ENCODE measurements at regions not wholly inside any gene's neighbourhood (a gene's known extent, or its start where the extent isn't known, plus 50 kb on each side); places are given as distances from the start of the nearest gene placed in this dataset.

- FAIRE-seq (no peak), DNase-seq (no peak)
- Histone ChIP-seq H3K9me3 (ENCODE audit: control insufficient read depth in 2 of 2, insufficient read depth in 1 of 2, low read depth in 1 of 2, low read length in 1 of 2) (no peaks in the 10 kb centered on the region), H3K36me3 (ENCODE audit: control insufficient read depth in 3 of 3, insufficient read depth in 2 of 3, low read depth in 1 of 3, low read length in 3 of 3) (no peaks in the 10 kb centered on the region), H3K4me3 (ENCODE audit: low read depth in 1 of 3, low read length in 3 of 3) (no peak overlapping the region), H3K4me1 (ENCODE audit: control insufficient read depth in 3 of 3, insufficient read depth in 2 of 3, low read depth in 1 of 3, low read length in 2 of 3) (no peaks in the 10 kb centered on the region), H3K27me3 (ENCODE audit: control insufficient read depth in 3 of 3, insufficient read depth in 3 of 3, low read length in 3 of 3) (no peaks in the 10 kb centered on the region), H3K27ac (ENCODE audit: low read depth in 1 of 3, low read length in 2 of 3) (no peak overlapping the region)
- WGBS, 3 donors: 77 to 84% (median 78%) methylated on average over 5 of the region's 5 CpGs
These were observed 479.9 kb upstream of the EEF2KMT start for GRCh38 chr16:5577463-5577862.

- Histone ChIP-seq H3K4me3 (ENCODE audit: low read depth in 1 of 3, low read length in 3 of 3) (no peak overlapping the region), H3K36me3 (ENCODE audit: control insufficient read depth in 3 of 3, insufficient read depth in 2 of 3, low read depth in 1 of 3, low read length in 3 of 3) (no peaks in the 10 kb centered on the region), H3K27me3 (ENCODE audit: control insufficient read depth in 3 of 3, insufficient read depth in 3 of 3, low read length in 3 of 3) (no peaks in the 10 kb centered on the region), H3K9me3 (ENCODE audit: control insufficient read depth in 2 of 2, insufficient read depth in 1 of 2, low read depth in 1 of 2, low read length in 1 of 2) (no peaks in the 10 kb centered on the region), H3K4me1 (ENCODE audit: control insufficient read depth in 3 of 3, insufficient read depth in 2 of 3, low read depth in 1 of 3, low read length in 2 of 3) (no peaks in the 10 kb centered on the region), H3K27ac (ENCODE audit: low read depth in 1 of 3, low read length in 2 of 3) (no peak overlapping the region)
- FAIRE-seq (no peak), DNase-seq (no peak)
- 51 to 73% (median 57%) methylated on average over 3 of the region's 3 CpGs for WGBS, 3 donors
These were observed 478.2 kb upstream of the EEF2KMT start for GRCh38 chr16:5575646-5576245.

GRCh38 chr16:5575121-5575520 is 477.5 kb upstream of the EEF2KMT start:
- FAIRE-seq: no peak
- no peak overlapping the region for H3K27ac ChIP-seq (ENCODE audit: low read depth in 1 of 3, low read length in 2 of 3)
- WGBS, 3 donors: 85 to 90% (median 88%) methylated on average over 6 of the region's 6 CpGs

GRCh38 chr16:5572056-5572455 is 474.5 kb upstream of the EEF2KMT start:
- no peaks in the 10 kb centered on the region for H3K27me3 ChIP-seq (ENCODE audit: control insufficient read depth in 3 of 3, insufficient read depth in 3 of 3, low read length in 3 of 3)
- H3K4me1 ChIP-seq (ENCODE audit: control insufficient read depth in 3 of 3, insufficient read depth in 2 of 3, low read depth in 1 of 3, low read length in 2 of 3): no peaks in the 10 kb centered on the region
- H3K9me3 ChIP-seq (ENCODE audit: control insufficient read depth in 2 of 2, insufficient read depth in 1 of 2, low read depth in 1 of 2, low read length in 1 of 2): no peaks in the 10 kb centered on the region
- H3K36me3 ChIP-seq (ENCODE audit: control insufficient read depth in 3 of 3, insufficient read depth in 2 of 3, low read depth in 1 of 3, low read length in 3 of 3): no peaks in the 10 kb centered on the region
- DNase-seq: no peak
- no peak overlapping the region for H3K27ac ChIP-seq (ENCODE audit: low read depth in 1 of 3, low read length in 2 of 3)
- 65 to 66% (median 66%) methylated on average over 2 of the region's 2 CpGs for WGBS, 3 donors
- FAIRE-seq: no peak
- no peak overlapping the region for H3K4me3 ChIP-seq (ENCODE audit: low read depth in 1 of 3, low read length in 3 of 3)

More at GRCh38 chr16:5575121-5575520, 477.5 kb upstream of the EEF2KMT start:
- no peak for DNase-seq
- no peak overlapping the region for H3K4me3 ChIP-seq (ENCODE audit: low read depth in 1 of 3, low read length in 3 of 3)
- H3K36me3 ChIP-seq (ENCODE audit: control insufficient read depth in 3 of 3, insufficient read depth in 2 of 3, low read depth in 1 of 3, low read length in 3 of 3): no peaks in the 10 kb centered on the region
- no peaks in the 10 kb centered on the region for H3K9me3 ChIP-seq (ENCODE audit: control insufficient read depth in 2 of 2, insufficient read depth in 1 of 2, low read depth in 1 of 2, low read length in 1 of 2)
- H3K4me1 ChIP-seq (ENCODE audit: control insufficient read depth in 3 of 3, insufficient read depth in 2 of 3, low read depth in 1 of 3, low read length in 2 of 3): no peaks in the 10 kb centered on the region
- H3K27me3 ChIP-seq (ENCODE audit: control insufficient read depth in 3 of 3, insufficient read depth in 3 of 3, low read length in 3 of 3): no peaks in the 10 kb centered on the region

- no peaks in the 10 kb centered on the region for H3K9me3 ChIP-seq (ENCODE audit: control insufficient read depth in 2 of 2, insufficient read depth in 1 of 2, low read depth in 1 of 2, low read length in 1 of 2)
- DNase-seq (no peak), FAIRE-seq (no peak)
- no peak overlapping the region for H3K27ac ChIP-seq (ENCODE audit: low read depth in 1 of 3, low read length in 2 of 3)
- H3K27me3 ChIP-seq (ENCODE audit: control insufficient read depth in 3 of 3, insufficient read depth in 3 of 3, low read length in 3 of 3): no peaks in the 10 kb centered on the region
- H3K4me3 ChIP-seq (ENCODE audit: low read depth in 1 of 3, low read length in 3 of 3): no peak overlapping the region
- H3K4me1 ChIP-seq (ENCODE audit: control insufficient read depth in 3 of 3, insufficient read depth in 2 of 3, low read depth in 1 of 3, low read length in 2 of 3): no peaks in the 10 kb centered on the region
- H3K36me3 ChIP-seq (ENCODE audit: control insufficient read depth in 3 of 3, insufficient read depth in 2 of 3, low read depth in 1 of 3, low read length in 3 of 3): no peaks in the 10 kb centered on the region
- WGBS, 3 donors: 73 to 80% (median 76%) methylated on average over 8 of the region's 8 CpGs
These were observed 473.9 kb upstream of the EEF2KMT start for GRCh38 chr16:5571446-5571845.

GRCh38 chr16:5561800-5562199 is 464.2 kb upstream of the EEF2KMT start:
- H3K9me3 ChIP-seq (ENCODE audit: control insufficient read depth in 2 of 2, insufficient read depth in 1 of 2, low read depth in 1 of 2, low read length in 1 of 2): no peaks in the 10 kb centered on the region
- WGBS, 3 donors: 76 to 83% (median 82%) methylated on average over 6 of the region's 6 CpGs
- no peak for FAIRE-seq

GRCh38 chr16:5560084-5560483 is 462.5 kb upstream of the EEF2KMT start:
- whole genome bisulfite sequencing, 3 donors: 72 to 91% (median 80%) methylated on average over 2 of the region's 2 CpGs
- FAIRE-seq (no peak), DNase-seq (no peak)
- Histone ChIP-seq H3K36me3 (ENCODE audit: control insufficient read depth in 3 of 3, insufficient read depth in 2 of 3, low read depth in 1 of 3, low read length in 3 of 3) (no peaks in the 10 kb centered on the region), H3K9me3 (ENCODE audit: control insufficient read depth in 2 of 2, insufficient read depth in 1 of 2, low read depth in 1 of 2, low read length in 1 of 2) (no peaks in the 10 kb centered on the region), H3K27me3 (ENCODE audit: control insufficient read depth in 3 of 3, insufficient read depth in 3 of 3, low read length in 3 of 3) (no peaks in the 10 kb centered on the region), H3K4me3 (ENCODE audit: low read depth in 1 of 3, low read length in 3 of 3) (no peak overlapping the region), H3K27ac (ENCODE audit: low read depth in 1 of 3, low read length in 2 of 3) (no peak overlapping the region), H3K4me1 (ENCODE audit: control insufficient read depth in 3 of 3, insufficient read depth in 2 of 3, low read depth in 1 of 3, low read length in 2 of 3) (no peaks in the 10 kb centered on the region)

More at GRCh38 chr16:5561800-5562199, 464.2 kb upstream of the EEF2KMT start:
- Histone ChIP-seq H3K4me3 (ENCODE audit: low read depth in 1 of 3, low read length in 3 of 3) (no peak overlapping the region), H3K27me3 (ENCODE audit: control insufficient read depth in 3 of 3, insufficient read depth in 3 of 3, low read length in 3 of 3) (no peaks in the 10 kb centered on the region), H3K36me3 (ENCODE audit: control insufficient read depth in 3 of 3, insufficient read depth in 2 of 3, low read depth in 1 of 3, low read length in 3 of 3) (no peaks in the 10 kb centered on the region), H3K27ac (ENCODE audit: low read depth in 1 of 3, low read length in 2 of 3) (no peak overlapping the region), H3K4me1 (ENCODE audit: control insufficient read depth in 3 of 3, insufficient read depth in 2 of 3, low read depth in 1 of 3, low read length in 2 of 3) (no peaks in the 10 kb centered on the region)
- DNase-seq: no peak

- no peak overlapping the region for H3K27ac ChIP-seq (ENCODE audit: low read depth in 1 of 3, low read length in 2 of 3)
- FAIRE-seq (no peak), DNase-seq (no peak)
- no peaks in the 10 kb centered on the region for H3K36me3 ChIP-seq (ENCODE audit: control insufficient read depth in 3 of 3, insufficient read depth in 2 of 3, low read depth in 1 of 3, low read length in 3 of 3)
- no peaks in the 10 kb centered on the region for H3K9me3 ChIP-seq (ENCODE audit: control insufficient read depth in 2 of 2, insufficient read depth in 1 of 2, low read depth in 1 of 2, low read length in 1 of 2)
- H3K4me1 ChIP-seq (ENCODE audit: control insufficient read depth in 3 of 3, insufficient read depth in 2 of 3, low read depth in 1 of 3, low read length in 2 of 3): no peaks in the 10 kb centered on the region
- H3K4me3 ChIP-seq (ENCODE audit: low read depth in 1 of 3, low read length in 3 of 3): no peak overlapping the region
- WGBS, 3 donors: 67 to 68% (median 68%) methylated on average over 9 of the region's 9 CpGs
- no peaks in the 10 kb centered on the region for H3K27me3 ChIP-seq (ENCODE audit: control insufficient read depth in 3 of 3, insufficient read depth in 3 of 3, low read length in 3 of 3)
These were observed 460.4 kb upstream of the EEF2KMT start for GRCh38 chr16:5557966-5558365.

GRCh38 chr16:5557448-5557847 is 459.9 kb upstream of the EEF2KMT start:
- DNase-seq (no peak), FAIRE-seq (no peak)
- Histone ChIP-seq H3K9me3 (ENCODE audit: control insufficient read depth in 2 of 2, insufficient read depth in 1 of 2, low read depth in 1 of 2, low read length in 1 of 2) (no peaks in the 10 kb centered on the region), H3K27ac (ENCODE audit: low read depth in 1 of 3, low read length in 2 of 3) (no peak overlapping the region), H3K27me3 (ENCODE audit: control insufficient read depth in 3 of 3, insufficient read depth in 3 of 3, low read length in 3 of 3) (no peaks in the 10 kb centered on the region), H3K4me1 (ENCODE audit: control insufficient read depth in 3 of 3, insufficient read depth in 2 of 3, low read depth in 1 of 3, low read length in 2 of 3) (no peaks in the 10 kb centered on the region), H3K4me3 (ENCODE audit: low read depth in 1 of 3, low read length in 3 of 3) (no peak overlapping the region), H3K36me3 (ENCODE audit: control insufficient read depth in 3 of 3, insufficient read depth in 2 of 3, low read depth in 1 of 3, low read length in 3 of 3) (no peaks in the 10 kb centered on the region)
- WGBS, 3 donors: 89 to 94% (median 92%) methylated on average over 3 of the region's 3 CpGs

Measured in small intestine (tissue), 7 donors.